Thoracic aorta (tissue), 2 donors: ENCODE measurements at regions not wholly inside any gene's neighbourhood (a gene's known extent, or its start where the extent isn't known, plus 50 kb on each side); places are given as distances from the start of the nearest gene placed in this dataset.
A peak's percentile ranks its signal among the peaks of the same experiment; 100 is the strongest.

Source experiments
- ATAC-seq: fragments of 150-250 bp; one replicate; pipeline ENCODE4 v1.8.0; 2017; ENCODE audit warnings: low read depth; ENCODE audit not compliant: insufficient number of reproducible peaks, low FRiP score
- DNase-seq: peaks from one replicate; pipeline ENCODE4 v3.0.0-alpha.2; 2020; ENCODE audit warnings: low spot score
- H3K27ac ChIP-seq, 2 donors: fragments of 200-600 bp; sonication (generic); 1 replicate in 1 of 2; 2 replicates in 1 of 2; pipeline ENCODE4 v1.5.1; 2016; ENCODE audit warnings: mild to moderate bottlenecking in 2 of 2, moderate library complexity in 2 of 2
- H3K27me3 ChIP-seq: fragments of 200-600 bp; sonication (generic); replicated peaks from 2 replicates; pipeline ENCODE4 v1.6.0; 2016; ENCODE audit warnings: mild to moderate bottlenecking; ENCODE audit not compliant: insufficient read depth
- H3K36me3 ChIP-seq: fragments of 200-600 bp; sonication (generic); one replicate; pipeline ENCODE4 v1.5.1; 2016
- H3K4me1 ChIP-seq, 2 donors: fragments of 200-600 bp; sonication (generic); 1 replicate in 1 of 2; 2 replicates in 1 of 2; pipeline versions ENCODE4 v1.5.1 to v1.6.0; 2016; ENCODE audit warnings: low read depth in 2 of 2, mild to moderate bottlenecking in 1 of 2; ENCODE audit not compliant: control insufficient read depth in 1 of 2
- H3K4me3 ChIP-seq: fragments of 200-600 bp; sonication (generic); 2 replicates; pipeline ENCODE4 v1.5.1; 2016; ENCODE audit warnings: mild to moderate bottlenecking
- H3K9me3 ChIP-seq: fragments of 200-600 bp; sonication (generic); 2 replicates; pipeline ENCODE4 v1.5.1; 2016
- TF ChIP-seq, protein P1 (sequence below): fragments of 200-600 bp; sonication (generic); IDR thresholded peaks from one replicate; pipeline ENCODE4 v1.5.1; 2019; ENCODE audit warnings: antibody characterized with exemption

DNA sequence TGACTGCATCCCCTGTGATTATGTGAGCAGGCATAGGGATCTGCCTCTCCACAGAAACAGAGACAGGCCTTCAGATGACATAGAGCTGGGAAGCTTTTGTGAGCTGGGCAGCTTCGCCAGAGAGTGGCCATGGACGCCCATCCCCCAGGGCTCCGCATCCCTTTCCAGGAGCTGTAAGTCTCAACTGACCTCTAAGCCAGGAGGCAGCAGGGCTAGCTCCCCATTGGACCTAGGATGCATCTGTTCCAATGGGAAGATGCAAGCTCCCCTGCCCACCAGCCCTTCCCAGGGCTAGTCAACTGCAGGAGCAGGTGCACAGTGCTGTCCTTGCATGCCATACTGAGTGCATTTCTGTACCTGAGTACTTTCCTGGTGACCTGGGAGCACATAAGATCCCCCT lies 663.6 kb downstream of the RNF144B start:
- Histone ChIP-seq H3K36me3 (no peaks in the 10 kb centered on the region), H3K27me3 (no peaks in the 10 kb centered on the region), H3K27ac (no peak overlapping the region), H3K4me1 (peaks cover 8 to 15% of the 10 kb centered on the region in 2 donors), H3K9me3 (no peaks in the 10 kb centered on the region), H3K4me3 (no peak overlapping the region)
- ATAC-seq (no peak), DNase-seq (no peak)
- TF ChIP-seq, protein P1, sequence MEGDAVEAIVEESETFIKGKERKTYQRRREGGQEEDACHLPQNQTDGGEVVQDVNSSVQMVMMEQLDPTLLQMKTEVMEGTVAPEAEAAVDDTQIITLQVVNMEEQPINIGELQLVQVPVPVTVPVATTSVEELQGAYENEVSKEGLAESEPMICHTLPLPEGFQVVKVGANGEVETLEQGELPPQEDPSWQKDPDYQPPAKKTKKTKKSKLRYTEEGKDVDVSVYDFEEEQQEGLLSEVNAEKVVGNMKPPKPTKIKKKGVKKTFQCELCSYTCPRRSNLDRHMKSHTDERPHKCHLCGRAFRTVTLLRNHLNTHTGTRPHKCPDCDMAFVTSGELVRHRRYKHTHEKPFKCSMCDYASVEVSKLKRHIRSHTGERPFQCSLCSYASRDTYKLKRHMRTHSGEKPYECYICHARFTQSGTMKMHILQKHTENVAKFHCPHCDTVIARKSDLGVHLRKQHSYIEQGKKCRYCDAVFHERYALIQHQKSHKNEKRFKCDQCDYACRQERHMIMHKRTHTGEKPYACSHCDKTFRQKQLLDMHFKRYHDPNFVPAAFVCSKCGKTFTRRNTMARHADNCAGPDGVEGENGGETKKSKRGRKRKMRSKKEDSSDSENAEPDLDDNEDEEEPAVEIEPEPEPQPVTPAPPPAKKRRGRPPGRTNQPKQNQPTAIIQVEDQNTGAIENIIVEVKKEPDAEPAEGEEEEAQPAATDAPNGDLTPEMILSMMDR = no peak

DNA sequence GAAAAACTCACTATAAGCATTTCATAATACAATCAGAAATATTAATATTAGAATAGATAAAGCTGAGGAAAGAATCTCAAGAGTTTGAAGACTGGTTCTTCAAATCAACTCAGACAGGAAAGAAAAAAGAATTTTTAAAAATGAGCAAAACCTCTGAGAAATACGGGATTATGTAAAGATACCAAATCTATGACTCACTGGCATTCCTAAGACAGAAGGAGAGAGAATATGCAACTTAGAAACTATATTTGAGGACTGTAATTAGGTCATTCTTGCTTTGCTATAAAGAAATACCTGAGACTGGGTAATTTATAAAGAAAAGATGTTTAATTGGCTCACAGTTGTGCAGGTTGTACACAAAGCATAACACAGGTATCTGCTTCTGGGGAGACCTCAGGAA lies 665.1 kb downstream of the RNF144B start:
- Histone ChIP-seq H3K4me3 (no peak overlapping the region), H3K9me3 (no peaks in the 10 kb centered on the region), H3K36me3 (no peaks in the 10 kb centered on the region), H3K4me1 (peaks cover 8 to 15% of the 10 kb centered on the region in 2 donors), H3K27me3 (no peaks in the 10 kb centered on the region), H3K27ac (peak overlapping the region; percentile 19 to 32)
- TF ChIP-seq, protein P1 = no peak
- ATAC-seq = no peak
- DNase-seq = no peak

DNA sequence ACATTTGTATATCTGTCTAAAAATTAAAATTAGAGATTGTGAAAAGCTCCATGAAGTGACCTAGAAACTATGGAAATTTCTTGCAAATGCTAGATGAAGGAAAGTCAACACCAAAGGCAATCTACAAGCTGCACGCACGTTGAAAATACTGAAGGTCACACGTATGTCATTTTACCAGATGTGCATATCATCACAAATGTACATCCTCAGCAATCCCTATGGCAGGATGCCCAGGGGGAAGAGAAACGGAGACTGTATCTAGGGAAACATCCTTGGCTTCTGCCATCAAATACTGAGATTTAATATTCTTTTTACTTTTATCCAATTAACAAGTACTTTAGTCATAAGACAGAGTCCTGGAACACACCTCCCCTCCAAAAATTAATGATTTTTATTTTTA lies 672.0 kb downstream of the RNF144B start:
- TF ChIP-seq, protein P1 = no peak
- H3K4me3 ChIP-seq = no peak overlapping the region
- no peaks in the 10 kb centered on the region for H3K9me3 ChIP-seq
- no peaks in the 10 kb centered on the region for H3K4me1 ChIP-seq
- H3K27me3 ChIP-seq = no peaks in the 10 kb centered on the region
- ATAC-seq (no peak), DNase-seq (no peak)
- no peaks in the 10 kb centered on the region for H3K36me3 ChIP-seq
- H3K27ac ChIP-seq = no peak overlapping the region

DNA sequence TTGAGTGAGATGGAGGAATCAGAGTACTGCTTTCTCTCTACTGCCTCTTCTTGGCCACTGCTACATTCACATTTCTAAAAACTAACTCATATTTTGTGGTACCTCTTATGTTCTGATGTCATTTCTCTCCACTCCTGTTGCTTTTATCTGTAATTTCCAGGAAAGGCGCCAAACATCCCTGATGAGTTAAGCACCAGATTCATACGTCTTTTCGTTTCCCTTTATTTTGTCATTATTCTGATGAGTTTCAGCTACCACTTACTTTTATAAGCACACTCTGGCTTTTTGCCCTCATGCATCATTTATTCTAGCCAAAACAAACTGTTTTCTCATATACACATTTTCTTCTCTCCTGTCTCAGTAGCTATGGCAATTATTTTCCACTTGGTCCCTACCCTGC lies 680.0 kb downstream of the RNF144B start:
- no peaks in the 10 kb centered on the region for H3K4me1 ChIP-seq
- H3K27ac ChIP-seq = no peak overlapping the region
- ATAC-seq (no peak), DNase-seq (no peak)
- TF ChIP-seq, protein P1 = no peak
- H3K4me3 ChIP-seq = no peak overlapping the region
- H3K9me3 ChIP-seq = no peaks in the 10 kb centered on the region
- H3K27me3 ChIP-seq = no peaks in the 10 kb centered on the region
- H3K36me3 ChIP-seq = no peaks in the 10 kb centered on the region

DNA sequence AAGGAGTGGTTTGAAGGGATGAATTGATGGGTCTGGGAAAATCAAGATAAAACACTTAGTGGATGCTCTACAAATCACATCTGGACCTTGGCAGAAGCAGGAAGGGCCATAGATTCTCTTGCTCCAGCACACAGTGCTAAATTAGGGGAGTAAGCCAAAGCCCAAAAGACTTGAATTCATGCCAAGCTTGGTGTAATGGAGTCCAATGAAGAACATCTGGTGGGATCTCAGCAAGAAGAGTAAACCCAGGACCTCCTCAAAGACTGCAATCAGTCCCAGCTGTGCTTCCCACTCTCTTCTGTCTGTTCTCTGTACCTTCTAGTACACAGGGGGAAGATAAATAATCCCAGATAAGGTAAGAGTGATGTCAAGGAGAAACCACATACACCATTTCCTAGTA lies 683.4 kb downstream of the RNF144B start:
- H3K36me3 ChIP-seq = no peaks in the 10 kb centered on the region
- TF ChIP-seq, protein P1 = no peak

More for the DNA sequence above, 683.4 kb downstream of the RNF144B start:
- ATAC-seq (no peak), DNase-seq (no peak)
- no peaks in the 10 kb centered on the region for H3K27me3 ChIP-seq
- no peak overlapping the region for H3K4me3 ChIP-seq
- H3K4me1 ChIP-seq = no peaks in the 10 kb centered on the region
- H3K27ac ChIP-seq = no peak overlapping the region
- H3K9me3 ChIP-seq = peaks cover 2% of the 10 kb centered on the region
